ENCODE measurements at regions not wholly inside any gene's neighbourhood (a gene's known extent, or its start where the extent isn't known, plus 50 kb on each side); places are given as distances from the start of the nearest gene placed in this dataset.

GRCh38 chr1:239254999-239255398 lies 131.4 kb upstream of the CHRM3 start:
- TF ChIP-seq, protein P1, sequence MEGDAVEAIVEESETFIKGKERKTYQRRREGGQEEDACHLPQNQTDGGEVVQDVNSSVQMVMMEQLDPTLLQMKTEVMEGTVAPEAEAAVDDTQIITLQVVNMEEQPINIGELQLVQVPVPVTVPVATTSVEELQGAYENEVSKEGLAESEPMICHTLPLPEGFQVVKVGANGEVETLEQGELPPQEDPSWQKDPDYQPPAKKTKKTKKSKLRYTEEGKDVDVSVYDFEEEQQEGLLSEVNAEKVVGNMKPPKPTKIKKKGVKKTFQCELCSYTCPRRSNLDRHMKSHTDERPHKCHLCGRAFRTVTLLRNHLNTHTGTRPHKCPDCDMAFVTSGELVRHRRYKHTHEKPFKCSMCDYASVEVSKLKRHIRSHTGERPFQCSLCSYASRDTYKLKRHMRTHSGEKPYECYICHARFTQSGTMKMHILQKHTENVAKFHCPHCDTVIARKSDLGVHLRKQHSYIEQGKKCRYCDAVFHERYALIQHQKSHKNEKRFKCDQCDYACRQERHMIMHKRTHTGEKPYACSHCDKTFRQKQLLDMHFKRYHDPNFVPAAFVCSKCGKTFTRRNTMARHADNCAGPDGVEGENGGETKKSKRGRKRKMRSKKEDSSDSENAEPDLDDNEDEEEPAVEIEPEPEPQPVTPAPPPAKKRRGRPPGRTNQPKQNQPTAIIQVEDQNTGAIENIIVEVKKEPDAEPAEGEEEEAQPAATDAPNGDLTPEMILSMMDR (IDR thresholded peaks at IDR 0.05): no peak
- no peak for TF ChIP-seq ZFX (IDR thresholded peaks at IDR 0.05; ENCODE audit: borderline replicate concordance)

Measured in 22Rv1 (cell line).